ENCODE measurements at regions not wholly inside any gene's neighbourhood (a gene's known extent, or its start where the extent isn't known, plus 50 kb on each side); places are given as distances from the start of the nearest gene placed in this dataset.

GRCh38 chr4:19319607-19320006 lies 932.1 kb upstream of the SLIT2 start:
- TF ChIP-seq CTCF (IDR thresholded peaks at IDR 0.05 in 4 of 5, conservative IDR thresholded peaks at IDR 0.05 in 1 of 5) (no peak), POLR2A (IDR thresholded peaks at IDR 0.05) (no peak)

Data from gastrocnemius medialis (tissue), 4 donors.